Gastrocnemius medialis (tissue), 4 donors: ENCODE measurements at regions not wholly inside any gene's neighbourhood (a gene's known extent, or its start where the extent isn't known, plus 50 kb on each side); places are given as distances from the start of the nearest gene placed in this dataset.

ENCODE experiments used
- ATAC-seq, 2 donors: fragments of 150-250 bp; one replicate each; pipeline ENCODE4 v1.9.1; 2016
- DNase-seq, 2 donors: peaks; one replicate each; pipeline ENCODE4 v3.0.0-alpha.2; 2019
- H3K27ac ChIP-seq, 4 donors: fragments of 200-600 bp; sonication (generic); 1 replicate in 1 of 4; 2 replicates in 3 of 4; pipeline ENCODE4 v1.5.1; 2016 to 2018; ENCODE audit warnings: mild to moderate bottlenecking in 2 of 4, moderate library complexity in 1 of 4
- H3K27me3 ChIP-seq, 3 donors: fragments of 200-600 bp; sonication (generic) in 2 of 3; 1 replicate in 1 of 3; 2 replicates in 2 of 3; pipeline versions ENCODE4 v1.5.1 to v1.6.0; 2016 to 2019; ENCODE audit warnings: mild to moderate bottlenecking in 1 of 3, moderate library complexity in 1 of 3
- H3K36me3 ChIP-seq, 2 donors: fragments of 200-600 bp; sonication (generic) in 1 of 2; one replicate each; pipeline ENCODE4 v1.5.1; 2017 to 2018
- H3K4me1 ChIP-seq, 2 donors: fragments of 200-600 bp; sonication (generic) in 1 of 2; one replicate each; pipeline ENCODE4 v1.5.1; 2016 to 2017; ENCODE audit warnings: mild to moderate bottlenecking in 2 of 2
- H3K4me3 ChIP-seq, 4 donors: fragments of 200-600 bp; sonication (generic) in 3 of 4; 1 replicate in 1 of 4; 2 replicates in 3 of 4; pipeline ENCODE4 v1.5.1; 2016 to 2019; ENCODE audit warnings: mild to moderate bottlenecking in 2 of 4
- H3K9me3 ChIP-seq, 3 donors: fragments of 200-600 bp; sonication (generic) in 2 of 3; 1 replicate in 1 of 3; 2 replicates in 2 of 3; pipeline ENCODE4 v1.5.1; 2016 to 2019
- POLR2A ChIP-seq, 2 donors: fragments of 450-650 bp; IDR thresholded peaks; one replicate each; pipeline ENCODE4 v1.6.1; 2017; ENCODE audit warnings: antibody characterized with exemption in 2 of 2, mild to moderate bottlenecking in 2 of 2, moderate library complexity in 2 of 2
- in situ Hi-C, 4 donors: fragments of 200-750 bp; cut with MboI; loops; one replicate each; pipeline versions ENCODE4 v1.15.0 to v1.8.0; 2017; ENCODE audit warnings: low sequenced_read_pairs in 4 of 4
- intact Hi-C: fragments of 100-400 bp; cut with DNase I; formaldehyde crosslinking; loops from one replicate; pipeline ENCODE4 v1.15.1; 2023; ENCODE audit warnings: low total_unique reads
- TF ChIP-seq, protein P1 (sequence below), 5 experiments: fragments of 450-650 bp in 3 of 5; fragments of 200-600 bp in 2 of 5; sonication (generic) in 2 of 5; IDR thresholded peaks in 4 of 5; conservative IDR thresholded peaks in 1 of 5; 1 replicate in 4 of 5; 2 replicates in 1 of 5; pipeline ENCODE4 v1.5.1; 2016 to 2019; ENCODE audit warnings: antibody characterized with exemption in 5 of 5, mild to moderate bottlenecking in 3 of 5, moderate library complexity in 3 of 5

DNA sequence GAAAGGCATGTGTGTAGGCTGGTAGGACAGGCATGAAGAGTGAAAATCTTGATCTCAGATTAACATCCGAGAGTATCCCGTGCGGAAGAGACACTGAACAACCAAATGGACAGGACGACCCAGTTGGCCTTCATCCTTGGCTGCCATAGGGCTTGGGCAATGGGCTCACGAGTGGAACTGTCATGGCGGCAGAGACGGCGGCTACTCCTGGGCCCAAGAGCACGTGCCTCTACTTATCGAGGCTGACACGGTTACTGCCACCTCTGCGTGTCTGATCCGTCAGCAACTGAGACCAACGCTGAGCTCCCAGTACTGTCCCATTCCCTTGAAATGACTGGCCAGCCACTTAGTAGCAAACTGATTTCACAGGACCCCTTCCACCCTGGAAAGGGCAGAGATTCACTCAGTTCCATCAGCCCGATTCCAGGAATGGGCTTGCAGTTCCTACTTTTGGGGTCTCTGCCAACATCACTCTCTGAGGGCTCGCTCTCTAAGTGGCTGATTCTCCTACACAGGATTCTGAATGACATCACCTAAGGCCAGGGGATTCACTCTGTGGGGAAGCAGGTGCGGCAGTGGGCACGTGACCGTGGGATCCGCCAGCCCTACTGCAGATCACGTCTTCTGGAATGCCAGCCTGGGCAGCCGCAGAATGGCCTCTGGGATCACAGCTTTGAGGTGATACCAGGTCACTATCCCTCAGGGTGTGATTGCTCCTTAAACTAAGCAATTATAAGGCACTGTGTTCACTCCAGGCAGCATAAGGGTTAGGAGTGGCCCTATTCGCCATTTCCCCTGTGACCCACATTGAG, 97.8 kb downstream of the RPS6KA4 start:
- H3K27ac ChIP-seq = no peak overlapping the region
- H3K4me3 ChIP-seq = no peak overlapping the region
- in situ Hi-C loops = no loop called here
- intact Hi-C loops = no loop called here
- TF ChIP-seq POLR2A (IDR thresholded peaks at IDR 0.05) = no peak
- TF ChIP-seq, protein P1, sequence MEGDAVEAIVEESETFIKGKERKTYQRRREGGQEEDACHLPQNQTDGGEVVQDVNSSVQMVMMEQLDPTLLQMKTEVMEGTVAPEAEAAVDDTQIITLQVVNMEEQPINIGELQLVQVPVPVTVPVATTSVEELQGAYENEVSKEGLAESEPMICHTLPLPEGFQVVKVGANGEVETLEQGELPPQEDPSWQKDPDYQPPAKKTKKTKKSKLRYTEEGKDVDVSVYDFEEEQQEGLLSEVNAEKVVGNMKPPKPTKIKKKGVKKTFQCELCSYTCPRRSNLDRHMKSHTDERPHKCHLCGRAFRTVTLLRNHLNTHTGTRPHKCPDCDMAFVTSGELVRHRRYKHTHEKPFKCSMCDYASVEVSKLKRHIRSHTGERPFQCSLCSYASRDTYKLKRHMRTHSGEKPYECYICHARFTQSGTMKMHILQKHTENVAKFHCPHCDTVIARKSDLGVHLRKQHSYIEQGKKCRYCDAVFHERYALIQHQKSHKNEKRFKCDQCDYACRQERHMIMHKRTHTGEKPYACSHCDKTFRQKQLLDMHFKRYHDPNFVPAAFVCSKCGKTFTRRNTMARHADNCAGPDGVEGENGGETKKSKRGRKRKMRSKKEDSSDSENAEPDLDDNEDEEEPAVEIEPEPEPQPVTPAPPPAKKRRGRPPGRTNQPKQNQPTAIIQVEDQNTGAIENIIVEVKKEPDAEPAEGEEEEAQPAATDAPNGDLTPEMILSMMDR (IDR thresholded peaks at IDR 0.05 in 4 of 5, conservative IDR thresholded peaks at IDR 0.05 in 1 of 5) = no peak
- H3K4me1 ChIP-seq = no peaks in the 10 kb centered on the region
- no peaks in the 10 kb centered on the region for H3K36me3 ChIP-seq
- no peaks in the 10 kb centered on the region for H3K9me3 ChIP-seq
- ATAC-seq (no peak), DNase-seq (no peak)
- H3K27me3 ChIP-seq = no peaks in the 10 kb centered on the region

DNA sequence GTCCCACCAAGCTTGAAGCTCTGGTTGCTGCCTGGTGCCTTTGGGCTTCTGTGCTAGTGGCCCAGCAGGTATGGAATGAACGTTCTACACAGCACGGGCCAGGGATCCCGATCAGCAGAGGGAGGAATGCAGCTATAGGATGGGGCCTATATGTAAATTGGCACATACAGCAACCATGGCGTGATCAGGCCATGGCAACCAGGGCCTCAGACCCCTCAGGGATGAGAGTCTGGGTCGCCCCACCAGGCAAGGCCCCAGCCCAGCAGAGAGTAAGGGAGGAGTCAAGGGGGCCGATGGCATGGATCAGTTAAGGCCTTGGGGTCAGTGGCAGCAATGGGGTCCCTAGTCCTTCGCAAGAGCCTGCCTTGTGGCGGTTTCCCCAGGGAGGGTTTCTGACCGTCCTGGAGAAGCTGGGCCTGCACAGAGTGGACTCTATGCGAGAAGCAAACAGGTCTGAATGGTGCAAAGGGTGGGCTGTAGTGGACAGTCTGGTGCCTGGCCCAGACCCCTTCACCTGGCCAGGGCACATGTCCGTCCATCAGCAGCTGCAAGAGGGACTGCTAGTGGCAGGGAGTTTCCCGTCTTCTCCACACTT, 98.2 kb upstream of the SLC22A11 start:
- in situ Hi-C loops (no loop called here), intact Hi-C loops (no loop called here)
- ATAC-seq (no peak), DNase-seq (no peak)
- Histone ChIP-seq H3K27ac (no peak overlapping the region), H3K9me3 (no peaks in the 10 kb centered on the region), H3K36me3 (no peaks in the 10 kb centered on the region), H3K27me3 (no peaks in the 10 kb centered on the region), H3K4me1 (no peaks in the 10 kb centered on the region), H3K4me3 (no peak overlapping the region)
- no peak for TF ChIP-seq POLR2A (IDR thresholded peaks at IDR 0.05)
- TF ChIP-seq, protein P1 (IDR thresholded peaks at IDR 0.05 in 4 of 5, conservative IDR thresholded peaks at IDR 0.05 in 1 of 5) = no peak

DNA sequence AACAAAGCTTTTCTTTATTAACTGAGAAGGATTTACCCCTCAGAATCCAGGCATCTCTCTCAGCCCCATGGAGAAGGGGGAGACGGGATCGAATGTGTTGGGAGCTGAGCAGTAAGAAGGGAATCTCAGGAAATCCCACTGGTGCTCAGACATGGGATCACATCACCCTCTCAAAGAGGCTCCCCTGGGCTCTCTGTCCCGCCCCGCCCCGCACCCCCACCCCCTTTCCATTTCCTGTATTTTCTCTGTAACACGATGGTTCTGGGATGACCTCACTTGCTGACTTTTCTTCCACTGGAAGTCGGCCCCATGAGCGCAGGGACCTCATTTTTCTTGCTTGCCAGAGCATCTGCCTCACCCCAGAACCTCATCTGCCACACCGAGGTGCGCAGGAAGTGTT, 96.7 kb upstream of the SLC22A11 start:
- no peak for ATAC-seq
- Histone ChIP-seq H3K36me3 (no peaks in the 10 kb centered on the region), H3K9me3 (no peaks in the 10 kb centered on the region), H3K4me3 (no peak overlapping the region), H3K4me1 (no peaks in the 10 kb centered on the region), H3K27me3 (no peaks in the 10 kb centered on the region), H3K27ac (no peak overlapping the region)
- no peak for DNase-seq
- intact Hi-C loops = no loop called here
- TF ChIP-seq, protein P1 (IDR thresholded peaks at IDR 0.05 in 4 of 5, conservative IDR thresholded peaks at IDR 0.05 in 1 of 5) = no peak
- TF ChIP-seq POLR2A (IDR thresholded peaks at IDR 0.05) = no peak
- in situ Hi-C loops = no loop called here

DNA sequence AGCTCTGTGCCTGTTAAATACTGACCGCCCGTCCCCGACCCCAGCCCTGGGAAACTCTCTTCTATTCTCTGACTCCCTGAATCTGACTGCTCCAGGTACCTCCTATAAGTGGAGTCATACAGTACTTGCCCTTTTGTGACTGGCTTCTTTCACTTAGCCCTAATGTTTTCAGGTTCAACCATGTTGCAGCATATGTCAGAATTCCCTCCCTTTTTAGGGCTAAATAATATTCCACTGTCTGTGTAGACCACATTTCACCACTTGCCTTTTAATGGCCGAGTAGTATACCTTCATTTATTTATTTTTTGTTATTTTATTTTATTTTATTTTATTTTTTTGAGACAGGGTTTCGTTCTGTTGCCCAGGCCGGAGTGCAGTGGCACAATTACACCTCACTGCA, 96.1 kb upstream of the SLC22A11 start:
- in situ Hi-C loops (no loop called here), intact Hi-C loops (no loop called here)
- H3K4me3 ChIP-seq = no peak overlapping the region
- TF ChIP-seq, protein P1 (IDR thresholded peaks at IDR 0.05 in 4 of 5, conservative IDR thresholded peaks at IDR 0.05 in 1 of 5) = no peak
- TF ChIP-seq POLR2A (IDR thresholded peaks at IDR 0.05) = no peak
- H3K27me3 ChIP-seq = no peaks in the 10 kb centered on the region
- H3K27ac ChIP-seq = no peak overlapping the region
- H3K36me3 ChIP-seq = no peaks in the 10 kb centered on the region
- DNase-seq (no peak), ATAC-seq (no peak)
- no peaks in the 10 kb centered on the region for H3K9me3 ChIP-seq
- no peaks in the 10 kb centered on the region for H3K4me1 ChIP-seq
